GM12878 (cell line): ENCODE measurements at regions not wholly inside any gene's neighbourhood (a gene's known extent, or its start where the extent isn't known, plus 50 kb on each side); places are given as distances from the start of the nearest gene placed in this dataset.

Experiments
- ATAC-seq: fragments of 200-7000 bp; cut with Tn5 transposase; 3 replicates; pipeline ENCODE4 v1.9.1; 2020; ENCODE audit warnings: mild to moderate bottlenecking, moderate library complexity
- BruUV-seq: library from RNA; stranded (reverse); fragments of 400-500 nt; replicated peaks from 2 replicates; lab custom pipeline; 2021; lab: Mats Ljungman, UMichigan
- CTCF ChIA-PET: fragments of 300-600 bp; sonication (Branson Sonifier 250); formaldehyde crosslinking; extraction: SDS; loops from one replicate; lab custom pipeline; 2021; ENCODE audit warnings: inconsistent platforms; lab: Yijun Ruan, JAX
- POLR2A ChIA-PET: fragments of 350-600 bp; formaldehyde crosslinking; extraction: SDS; loops from one replicate; lab custom pipeline; 2021; ENCODE audit warnings: inconsistent platforms; lab: Charles Lee
- RAD21 ChIA-PET: fragments of 300-600 bp; sonication (Branson Sonifier 250); formaldehyde crosslinking; loops from one replicate; lab custom pipeline; 2023; ENCODE audit warnings: antibody characterized with exemption; ENCODE audit not compliant: unreplicated experiment; lab: Charles Lee
- SMC1A ChIA-PET: fragments of 300-600 bp; sonication (Branson Sonifier 250); formaldehyde crosslinking; loops from one replicate; lab custom pipeline; 2023; ENCODE audit not compliant: unreplicated experiment, uncharacterized antibody; lab: Charles Lee
- DNase-seq: peaks from one replicate; pipeline ENCODE4 v3.0.0-alpha.2; 2011; ENCODE audit warnings: low read depth, low spot score
- FAIRE-seq: peaks from 3 replicates; lab custom pipeline; 2011; peaks lifted over from hg19 to GRCh38; lab: Jason Lieb, UNC
- H2AFZ ChIP-seq: 2 replicates; pipeline ENCODE4 v1.6.0; 2011; ENCODE audit warnings: low read depth, low read length, control low read depth; ENCODE audit not compliant: control insufficient read depth
- H3K27ac ChIP-seq: 2 replicates; pipeline ENCODE4 v1.5.1; 2011; ENCODE audit warnings: control low read depth; ENCODE audit not compliant: control insufficient read depth, insufficient read depth
- H3K27me3 ChIP-seq, 2 experiments: replicated peaks in 1 of 2; 2 replicates each; pipeline versions ENCODE4 v1.6.0 to v1.6.1; 2011; ENCODE audit warnings: low read length in 1 of 2; ENCODE audit not compliant: control insufficient read depth in 2 of 2, insufficient read depth in 2 of 2
- H3K36me3 ChIP-seq, 2 experiments: 2 replicates each; pipeline ENCODE4 v1.5.1; 2011; ENCODE audit warnings: low read length in 1 of 2; ENCODE audit not compliant: control insufficient read depth in 2 of 2, insufficient read depth in 2 of 2
- H3K4me1 ChIP-seq: 2 replicates; pipeline ENCODE4 v1.6.1; 2011; ENCODE audit warnings: mild to moderate bottlenecking, low read length, moderate library complexity, mixed read lengths; ENCODE audit not compliant: control insufficient read depth, insufficient read depth
- H3K4me2 ChIP-seq: 2 replicates; pipeline ENCODE4 v1.6.0; 2011; ENCODE audit warnings: control low read depth; ENCODE audit not compliant: control insufficient read depth, insufficient read depth
- H3K4me3 ChIP-seq: fragments of 200-600 bp; sonication (generic); 2 replicates; pipeline ENCODE4 v1.5.1; 2016
- H3K79me2 ChIP-seq: 2 replicates; pipeline ENCODE4 v1.6.0; 2011; ENCODE audit warnings: low read length; ENCODE audit not compliant: control insufficient read depth, insufficient read depth
- H3K9ac ChIP-seq: 2 replicates; pipeline ENCODE4 v1.8.0; 2011; ENCODE audit warnings: low read length, control low read depth, mixed read lengths; ENCODE audit not compliant: control insufficient read depth, insufficient read depth
- H3K9me3 ChIP-seq: replicated peaks from 3 replicates; pipeline ENCODE4 v1.5.1; 2011; ENCODE audit warnings: mild to moderate bottlenecking, low read length; ENCODE audit not compliant: control insufficient read depth, insufficient read depth
- H4K20me1 ChIP-seq: 2 replicates; pipeline ENCODE4 v1.6.0; 2011; ENCODE audit not compliant: control insufficient read depth, insufficient read depth
- BCL11A ChIP-seq: IDR thresholded peaks from 2 replicates; pipeline ENCODE4 v1.6.1; 2011; ENCODE audit warnings: low read depth, low read length
- CBX3 ChIP-seq: fragments of 200-600 bp; sonication (generic); IDR thresholded peaks from 2 replicates; pipeline ENCODE4 v1.6.1; 2016; ENCODE audit warnings: low read depth, borderline replicate concordance
- CBX5 ChIP-seq: sonication (generic); IDR thresholded peaks from 2 replicates; pipeline ENCODE4 v1.6.1; 2016; ENCODE audit warnings: low read depth, moderate library complexity, mild to moderate bottlenecking, inconsistent platforms
- HCFC1 ChIP-seq: fragments of 150-350 bp; IDR thresholded peaks from 2 replicates; pipeline ENCODE4 v1.6.1; 2014; ENCODE audit warnings: low read length
- IRF3 ChIP-seq: fragments of 450-650 bp; IDR thresholded peaks from 2 replicates; pipeline ENCODE4 v1.6.1; 2014; ENCODE audit warnings: mild to moderate bottlenecking
- MAX ChIP-seq: IDR thresholded peaks from 2 replicates; pipeline ENCODE4 v1.6.1; 2012; ENCODE audit warnings: low read depth, low read length, improper control_type of control experiment
- NKRF ChIP-seq: fragments of 450-650 bp; conservative IDR thresholded peaks from 2 replicates; pipeline ENCODE4 v1.6.1; 2017; ENCODE audit warnings: mild to moderate bottlenecking, moderate library complexity
- RUNX3 ChIP-seq: IDR thresholded peaks from 2 replicates; pipeline ENCODE4 v1.6.1; 2012; ENCODE audit warnings: low read length, inconsistent platforms
- SMC3 ChIP-seq: IDR thresholded peaks from 2 replicates; pipeline ENCODE4 v1.6.1; 2011; ENCODE audit warnings: low read length, improper control_type of control experiment, borderline replicate concordance
- SPI1 ChIP-seq: IDR thresholded peaks from 2 replicates; pipeline ENCODE4 v1.6.1; 2011; ENCODE audit warnings: low read depth, mild to moderate bottlenecking, low read length, moderate library complexity, borderline replicate concordance; ENCODE audit not compliant: insufficient read depth
- SRF ChIP-seq, 2 experiments: IDR thresholded peaks; 2 replicates each; pipeline ENCODE4 v1.6.1; 2011; ENCODE audit warnings: low read depth in 2 of 2, low read length in 2 of 2, mild to moderate bottlenecking in 1 of 2, moderate library complexity in 1 of 2
- STAT3 ChIP-seq: IDR thresholded peaks from 2 replicates; pipeline ENCODE4 v1.6.1; 2011; ENCODE audit warnings: low read depth, low read length, improper control_type of control experiment
- TCF3 ChIP-seq: IDR thresholded peaks from 2 replicates; pipeline ENCODE4 v1.6.1; 2012; ENCODE audit warnings: low read depth, mild to moderate bottlenecking, low read length, borderline replicate concordance; ENCODE audit not compliant: insufficient read depth
- YBX1 ChIP-seq: fragments of 450-650 bp; IDR thresholded peaks from 2 replicates; pipeline ENCODE4 v1.6.1; 2016; ENCODE audit warnings: antibody characterized with exemption
- ZBTB4 ChIP-seq: fragments of 450-650 bp; formaldehyde crosslinking; IDR thresholded peaks from 2 replicates; pipeline ENCODE4 v1.4.0; 2022; ENCODE audit warnings: mild to moderate bottlenecking, moderate library complexity
- ZNF24 ChIP-seq: fragments of 450-650 bp; IDR thresholded peaks from 2 replicates; pipeline ENCODE4 v1.6.1; 2017; ENCODE audit warnings: antibody characterized with exemption, mild to moderate bottlenecking
- ZNF622 ChIP-seq: fragments of 450-650 bp; IDR thresholded peaks from 2 replicates; pipeline ENCODE4 v1.6.1; 2017; ENCODE audit warnings: mild to moderate bottlenecking, inconsistent platforms
- WGBS: methylation state at CpG from one replicate; pipeline ENCODE4 v1.1.6; 2016; ENCODE audit warnings: low lambda C conversion rate; ENCODE audit not compliant: insufficient replicate concordance, insufficient coverage; ENCODE audit errors: missing lambda C conversion rate; 5-methylcytosine and 5-hydroxymethylcytosine counted together
- in situ Hi-C: fragments of 300-500 bp; cut with MboI; formaldehyde crosslinking; loops from 9 replicates; pipeline ENCODE4 v1.14.3; 2018; ENCODE audit warnings: mixed read lengths
- intact Hi-C: fragments of 100-400 bp; cut with micrococcal nuclease; formaldehyde crosslinking; loops from one replicate; pipeline ENCODE4 v1.14.2; 2022; ENCODE audit not compliant: unreplicated experiment

GRCh38 chr12:131552492-131552863 is 158.4 kb upstream of the SFSWAP start:
- no TSS peak for BruUV-seq
- in situ Hi-C loops, result no loop called here
- H3K4me3 ChIP-seq, result no peak overlapping the region
- TF ChIP-seq SRF (IDR thresholded peaks at IDR 0.05; ENCODE audit: low read depth in 2 of 2, low read length in 2 of 2) (no peak), CBX3 (no peak), ZNF24 (no peak), IRF3 (no peak), CBX5 (no peak), RUNX3 (no peak), MAX (no peak), STAT3 (no peak), ZNF622 (no peak), YBX1 (no peak), SPI1 (no peak), BCL11A (no peak), NKRF (no peak), SMC3 (no peak), TCF3 (no peak), HCFC1 (no peak), ZBTB4 (CRISPR knock-in tag) (no peak)
- ChIA-PET RAD21 (no interaction called here), CTCF (no interaction called here), POLR2A (no interaction called here), SMC1A (no interaction called here)
- no peak overlapping the region for H2AFZ ChIP-seq
- 51% methylated on average over 2 of the region's 2 CpGs for WGBS
- H3K9ac ChIP-seq, result no peak overlapping the region
- no peak overlapping the region for H3K27ac ChIP-seq
- intact Hi-C loops, result no loop called here
- ATAC-seq (no peak), DNase-seq (no peak), FAIRE-seq (no peak)
- no peaks in the 10 kb centered on the region for H3K4me1 ChIP-seq
- no peak overlapping the region for H3K4me2 ChIP-seq
- peaks cover 0 to 1% of the 10 kb centered on the region in 2 experiments; a peak in 2 of 4 replicates for H3K27me3 ChIP-seq
- H3K79me2 ChIP-seq, result no peaks in the 10 kb centered on the region
- no peaks in the 10 kb centered on the region for H3K9me3 ChIP-seq
- no peaks in the 10 kb centered on the region for H3K36me3 ChIP-seq
- no peaks in the 10 kb centered on the region for H4K20me1 ChIP-seq
